Caco-2 (cell line): ENCODE measurements at regions not wholly inside any gene's neighbourhood (a gene's known extent, or its start where the extent isn't known, plus 50 kb on each side); places are given as distances from the start of the nearest gene placed in this dataset.

Experiments
- BruUV-seq: library from RNA; stranded (reverse); fragments of 400-500 nt; replicated peaks from 2 replicates; lab custom pipeline; 2021; lab: Mats Ljungman, UMichigan
- CTCF ChIA-PET: fragments of 300-600 bp; sonication (Branson Sonifier 250); formaldehyde crosslinking; loops from one replicate; lab custom pipeline; 2022; ENCODE audit warnings: antibody characterized with exemption; lab: Charles Lee
- POLR2A ChIA-PET: fragments of 300-600 bp; sonication (Branson Sonifier 250); formaldehyde crosslinking; loops from one replicate; lab custom pipeline; 2022; ENCODE audit warnings: antibody characterized with exemption; lab: Charles Lee
- DNase-seq, 2 experiments: peaks; one replicate each; pipeline versions ENCODE4 v3.0.0 to v3.0.0-alpha.2; 2020 to 2022
- H3K27me3 ChIP-seq: replicated peaks from 2 replicates; pipeline ENCODE4 v1.6.0; 2011; ENCODE audit warnings: low read length; ENCODE audit not compliant: control insufficient read depth, insufficient read depth
- H3K36me3 ChIP-seq: 2 replicates; pipeline ENCODE4 v1.5.1; 2011; ENCODE audit warnings: low read length; ENCODE audit not compliant: control insufficient read depth, insufficient read depth
- H3K4me1 ChIP-seq: fragments of 250-450 bp; sonication (Bioruptor Pico); 2 replicates; pipeline ENCODE4 v1.5.1; 2020; ENCODE audit warnings: mild to moderate bottlenecking
- H3K4me3 ChIP-seq: 2 replicates; pipeline ENCODE4 v1.5.1; 2011; ENCODE audit warnings: low read depth, mild to moderate bottlenecking, control low read depth, low read length
- H3K9me3 ChIP-seq: fragments of 250-450 bp; sonication (Bioruptor Pico); 2 replicates; pipeline ENCODE4 v1.5.1; 2020; ENCODE audit warnings: mild to moderate bottlenecking, moderate library complexity
- H3K27ac Mint-ChIP-seq: one replicate; pipeline ENCODE4 v1.8.0; 2022; ENCODE audit warnings: mixed read lengths; ENCODE audit not compliant: unreplicated experiment
- H3K27me3 Mint-ChIP-seq: one replicate; pipeline ENCODE4 v1.8.0; 2022; ENCODE audit warnings: mixed read lengths; ENCODE audit not compliant: insufficient read depth, unreplicated experiment
- H3K36me3 Mint-ChIP-seq: one replicate; pipeline ENCODE4 v1.8.0; 2022; ENCODE audit warnings: mild to moderate bottlenecking, mixed read lengths; ENCODE audit not compliant: insufficient read depth, unreplicated experiment
- H3K4me1 Mint-ChIP-seq: one replicate; pipeline ENCODE4 v1.8.0; 2022; ENCODE audit warnings: low read depth, mixed read lengths; ENCODE audit not compliant: unreplicated experiment
- H3K4me3 Mint-ChIP-seq: one replicate; pipeline ENCODE4 v1.8.0; 2022; ENCODE audit warnings: mild to moderate bottlenecking, moderate library complexity, mixed read lengths; ENCODE audit not compliant: unreplicated experiment
- H3K9me3 Mint-ChIP-seq: one replicate; pipeline ENCODE4 v1.8.0; 2022; ENCODE audit warnings: mixed read lengths; ENCODE audit not compliant: unreplicated experiment
- CTCF ChIP-seq, 2 experiments: fragments of 200-600 bp in 1 of 2; IDR thresholded peaks; 1 replicate in 1 of 2; 2 replicates in 1 of 2; pipeline versions ENCODE4 v1.5.1 to v1.8.0; 2011 to 2022; ENCODE audit warnings: antibody characterized with exemption in 1 of 2, control low read depth in 1 of 2, inconsistent platforms in 1 of 2, low read depth in 1 of 2, low read length in 1 of 2, mild to moderate bottlenecking in 1 of 2, moderate library complexity in 1 of 2; ENCODE audit not compliant: insufficient read depth in 1 of 2, severe bottlenecking in 1 of 2, unreplicated experiment in 1 of 2
- intact Hi-C: fragments of 100-400 bp; cut with micrococcal nuclease; formaldehyde crosslinking; loops from one replicate; pipeline ENCODE4 v1.10.0; 2022; ENCODE audit not compliant: unreplicated experiment

- H3K4me3 Mint-ChIP-seq = no peak overlapping the region
- no peak overlapping the region for H3K27ac Mint-ChIP-seq
- no TSS peak for BruUV-seq
- ChIA-PET CTCF (no interaction called here), POLR2A (interaction anchor here (0.6 kb wide), 1 partner anchor 242 kb away, joined by 7 read pairs; no protein-coding TSS in a partner anchor)
- intact Hi-C loops = no loop called here
- DNase-seq = no peak
- H3K4me1 ChIP-seq = no peaks in the 10 kb centered on the region
- H3K27me3 ChIP-seq = no peaks in the 10 kb centered on the region
- no peaks in the 10 kb centered on the region for H3K9me3 ChIP-seq
- TF ChIP-seq CTCF (IDR thresholded peaks at IDR 0.05; ENCODE audit: insufficient read depth in 1 of 2, low read depth in 1 of 2, low read length in 1 of 2, severe bottlenecking in 1 of 2, unreplicated experiment in 1 of 2) = no peak
- H3K36me3 ChIP-seq = no peaks in the 10 kb centered on the region
- no peak overlapping the region for H3K4me3 ChIP-seq
- no peaks in the 10 kb centered on the region for H3K4me1 Mint-ChIP-seq
- H3K36me3 Mint-ChIP-seq = no peaks in the 10 kb centered on the region
- no peaks in the 10 kb centered on the region for H3K9me3 Mint-ChIP-seq
- peaks cover 8% of the 10 kb centered on the region for H3K27me3 Mint-ChIP-seq
These were observed 452.0 kb downstream of the XIRP2 start for GRCh38 chr2:167340322-167340721.

- Histone ChIP-seq H3K36me3 (no peaks in the 10 kb centered on the region), H3K9me3 (no peaks in the 10 kb centered on the region), H3K4me1 (no peaks in the 10 kb centered on the region), H3K4me3 (no peak overlapping the region), H3K27me3 (no peaks in the 10 kb centered on the region)
- TF ChIP-seq CTCF (IDR thresholded peaks at IDR 0.05; ENCODE audit: insufficient read depth in 1 of 2, low read depth in 1 of 2, low read length in 1 of 2, severe bottlenecking in 1 of 2, unreplicated experiment in 1 of 2) = no peak
- Mint-ChIP-seq H3K4me1 (no peaks in the 10 kb centered on the region), H3K27me3 (peaks cover 6% of the 10 kb centered on the region), H3K9me3 (no peaks in the 10 kb centered on the region), H3K4me3 (no peak overlapping the region), H3K27ac (no peak overlapping the region), H3K36me3 (no peaks in the 10 kb centered on the region)
- BruUV-seq = no TSS peak
- no peak for DNase-seq
- ChIA-PET CTCF (no interaction called here), POLR2A (no interaction called here)
- intact Hi-C loops = no loop called here
These were observed 447.9 kb downstream of the XIRP2 start for GRCh38 chr2:167336213-167336612.

- no TSS peak for BruUV-seq
- Histone ChIP-seq H3K4me1 (no peaks in the 10 kb centered on the region), H3K9me3 (no peaks in the 10 kb centered on the region), H3K4me3 (no peak overlapping the region), H3K27me3 (no peaks in the 10 kb centered on the region), H3K36me3 (no peaks in the 10 kb centered on the region)
- no peaks in the 10 kb centered on the region for H3K36me3 Mint-ChIP-seq
- H3K4me1 Mint-ChIP-seq = no peaks in the 10 kb centered on the region
- H3K27me3 Mint-ChIP-seq = peaks cover under 1% of the 10 kb centered on the region
- intact Hi-C loops = no loop called here
- H3K27ac Mint-ChIP-seq = no peak overlapping the region
- ChIA-PET CTCF (interaction anchor here (0.6 kb wide), 1 partner anchor 754 kb away, joined by 3 read pairs; no protein-coding TSS in a partner anchor), POLR2A (no interaction called here)
- no peaks in the 10 kb centered on the region for H3K9me3 Mint-ChIP-seq
- no peak overlapping the region for H3K4me3 Mint-ChIP-seq
- TF ChIP-seq CTCF (IDR thresholded peaks at IDR 0.05; ENCODE audit: insufficient read depth in 1 of 2, low read depth in 1 of 2, low read length in 1 of 2, severe bottlenecking in 1 of 2, unreplicated experiment in 1 of 2) = no peak
- DNase-seq = no peak
These were observed 447.3 kb downstream of the XIRP2 start for GRCh38 chr2:167335541-167335992.
